ENCODE measurements at regions not wholly inside any gene's neighbourhood (a gene's known extent, or its start where the extent isn't known, plus 50 kb on each side); places are given as distances from the start of the nearest gene placed in this dataset.

- no peak for DNase-seq
Measured at GRCh38 chr18:70428439-70428838, 139.6 kb downstream of the SOCS6 start.

- no peak for DNase-seq
Measured at GRCh38 chr18:70426818-70427217, 138.0 kb downstream of the SOCS6 start.

GRCh38 chr18:70425236-70425635 is 136.4 kb downstream of the SOCS6 start:
- DNase-seq = no peak

GRCh38 chr18:70423988-70424387 is 135.1 kb downstream of the SOCS6 start:
- DNase-seq = no peak

- no peak for DNase-seq
Measured at GRCh38 chr18:70423120-70423519, 134.3 kb downstream of the SOCS6 start.

GRCh38 chr18:70422391-70422965 is 133.6 kb downstream of the SOCS6 start:
- no peak for DNase-seq

GRCh38 chr18:70421471-70422390 is 132.9 kb downstream of the SOCS6 start:
- no peak for DNase-seq

- no peak for DNase-seq
Measured at GRCh38 chr18:70420146-70420898, 131.5 kb downstream of the SOCS6 start.

GRCh38 chr18:70419526-70419925 is 130.7 kb downstream of the SOCS6 start:
- DNase-seq = no peak

GRCh38 chr18:70418546-70419311 is 129.9 kb downstream of the SOCS6 start:
- no peak for DNase-seq

- no peak for DNase-seq
Measured at GRCh38 chr18:70417847-70418246, 129.0 kb downstream of the SOCS6 start.

GRCh38 chr18:70416496-70416895 is 127.7 kb downstream of the SOCS6 start:
- DNase-seq = no peak

GRCh38 chr18:70415823-70416488 is 127.1 kb downstream of the SOCS6 start:
- no peak for DNase-seq

- no peak for DNase-seq
Measured at GRCh38 chr18:70414315-70414900, 125.6 kb downstream of the SOCS6 start.

- no peak for DNase-seq
Measured at GRCh38 chr18:70413455-70413854, 124.6 kb downstream of the SOCS6 start.

- no peak for DNase-seq
Measured at GRCh38 chr18:70411876-70412435, 123.1 kb downstream of the SOCS6 start.

- no peak for DNase-seq
Measured at GRCh38 chr18:70411307-70411706, 122.5 kb downstream of the SOCS6 start.

- no peak for DNase-seq
Measured at GRCh38 chr18:70405052-70405451, 116.2 kb downstream of the SOCS6 start.

GRCh38 chr18:70400476-70400875 is 111.6 kb downstream of the SOCS6 start:
- DNase-seq = no peak

- no peak for DNase-seq
Measured at GRCh38 chr18:70398076-70398475, 109.2 kb downstream of the SOCS6 start.

GRCh38 chr18:70397259-70397925 is 108.5 kb downstream of the SOCS6 start:
- no peak for DNase-seq

Data from stimulated activated CD4-positive, alpha-beta T cell treated with anti-CD3 and anti-CD28 coated beads, Interleukin-4, amount 100 ng/mL, for 1 hour (primary cell).